ENCODE measurements at regions not wholly inside any gene's neighbourhood (a gene's known extent, or its start where the extent isn't known, plus 50 kb on each side); places are given as distances from the start of the nearest gene placed in this dataset.
"Not testable (repeated sequence)": the region's sequence is repeated elsewhere in the genome, so short reads cannot be mapped to it uniquely, and the experiment has no call there.

- Mint-ChIP-seq H3K36me3 (ENCODE audit: low read depth) (no peaks in the 10 kb centered on the region), H3K27me3 (ENCODE audit: low read depth) (no peaks in the 10 kb centered on the region), H3K27ac (no peak overlapping the region), H3K4me1 (ENCODE audit: low read depth) (no peaks in the 10 kb centered on the region), H3K9me3 (no peaks in the 10 kb centered on the region), H3K4me3 (no peak overlapping the region)
- DNase-seq (ENCODE audit: low spot score): no peak
Observed at GRCh38 chr13:71382285-71382684, 484.7 kb downstream of the DACH1 start.

- DNase-seq (ENCODE audit: low spot score): no peak
- no peaks in the 10 kb centered on the region for H3K9me3 Mint-ChIP-seq
- H3K27ac Mint-ChIP-seq: no peak overlapping the region
- no peaks in the 10 kb centered on the region for H3K27me3 Mint-ChIP-seq (ENCODE audit: low read depth)
- H3K4me1 Mint-ChIP-seq (ENCODE audit: low read depth): no peaks in the 10 kb centered on the region
- no peaks in the 10 kb centered on the region for H3K36me3 Mint-ChIP-seq (ENCODE audit: low read depth)
- H3K4me3 Mint-ChIP-seq: no peak overlapping the region
Observed at GRCh38 chr13:71380191-71380590, 486.8 kb downstream of the DACH1 start.

- no peaks in the 10 kb centered on the region for H3K9me3 Mint-ChIP-seq
- no peak for DNase-seq (ENCODE audit: low spot score)
- H3K4me1 Mint-ChIP-seq (ENCODE audit: low read depth): no peaks in the 10 kb centered on the region
- H3K4me3 Mint-ChIP-seq: no peak overlapping the region
- no peak overlapping the region for H3K27ac Mint-ChIP-seq
- no peaks in the 10 kb centered on the region for H3K36me3 Mint-ChIP-seq (ENCODE audit: low read depth)
- H3K27me3 Mint-ChIP-seq (ENCODE audit: low read depth): no peaks in the 10 kb centered on the region
Observed at GRCh38 chr13:71378961-71379905, 487.8 kb downstream of the DACH1 start.

- Mint-ChIP-seq H3K9me3 (no peaks in the 10 kb centered on the region), H3K36me3 (ENCODE audit: low read depth) (no peaks in the 10 kb centered on the region), H3K27me3 (ENCODE audit: low read depth) (no peaks in the 10 kb centered on the region), H3K4me3 (no peak overlapping the region), H3K4me1 (ENCODE audit: low read depth) (no peaks in the 10 kb centered on the region), H3K27ac (no peak overlapping the region)
- DNase-seq (ENCODE audit: low spot score): no peak
Observed at GRCh38 chr13:71374471-71375049, 492.4 kb downstream of the DACH1 start.

- H3K4me3 Mint-ChIP-seq: no peak overlapping the region
- no peaks in the 10 kb centered on the region for H3K4me1 Mint-ChIP-seq (ENCODE audit: low read depth)
- H3K27me3 Mint-ChIP-seq (ENCODE audit: low read depth): no peaks in the 10 kb centered on the region
- DNase-seq (ENCODE audit: low spot score): no peak
- no peaks in the 10 kb centered on the region for H3K9me3 Mint-ChIP-seq
- no peaks in the 10 kb centered on the region for H3K36me3 Mint-ChIP-seq (ENCODE audit: low read depth)
- no peak overlapping the region for H3K27ac Mint-ChIP-seq
Observed at GRCh38 chr13:71368336-71368735, 498.7 kb downstream of the DACH1 start.

GRCh38 chr13:71360041-71360440 is 507.0 kb downstream of the DACH1 start:
- Mint-ChIP-seq H3K9me3 (no peaks in the 10 kb centered on the region), H3K27ac (no peak overlapping the region), H3K36me3 (ENCODE audit: low read depth) (no peaks in the 10 kb centered on the region)

DNA sequence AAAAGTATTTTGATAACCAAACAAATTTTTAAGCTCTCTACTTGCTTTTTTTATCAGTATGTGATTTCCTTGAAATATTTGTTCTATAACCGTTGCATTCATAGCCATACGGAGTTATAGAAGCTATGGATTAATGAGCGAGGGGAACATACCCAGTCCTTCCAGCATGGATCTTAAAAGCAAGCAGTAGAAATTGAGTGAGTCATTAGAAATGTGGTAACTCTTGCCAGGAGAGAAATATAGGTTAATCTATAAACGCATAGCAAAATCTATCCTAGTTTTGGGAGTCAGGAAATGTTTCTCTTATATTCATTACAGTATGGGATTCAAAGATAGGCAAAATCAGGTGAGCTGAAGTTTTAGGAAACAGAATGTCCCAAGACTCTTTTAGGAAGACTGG is 507.4 kb downstream of the DACH1 start:
- Mint-ChIP-seq H3K4me1 (ENCODE audit: low read depth) (no peaks in the 10 kb centered on the region), H3K9me3 (no peaks in the 10 kb centered on the region), H3K36me3 (ENCODE audit: low read depth) (no peaks in the 10 kb centered on the region), H3K27ac (no peak overlapping the region), H3K27me3 (ENCODE audit: low read depth) (no peaks in the 10 kb centered on the region), H3K4me3 (no peak overlapping the region)
- DNase-seq (ENCODE audit: low spot score): no peak

More at GRCh38 chr13:71360041-71360440, 507.0 kb downstream of the DACH1 start:
- no peaks in the 10 kb centered on the region for H3K4me1 Mint-ChIP-seq (ENCODE audit: low read depth)
- H3K27me3 Mint-ChIP-seq (ENCODE audit: low read depth): no peaks in the 10 kb centered on the region
- H3K4me3 Mint-ChIP-seq: no peak overlapping the region
- no peak for DNase-seq (ENCODE audit: low spot score)

GRCh38 chr13:71358218-71358617 is 508.8 kb downstream of the DACH1 start:
- H3K4me3 Mint-ChIP-seq: no peak overlapping the region
- H3K27ac Mint-ChIP-seq: no peak overlapping the region
- H3K27me3 Mint-ChIP-seq (ENCODE audit: low read depth): no peaks in the 10 kb centered on the region
- H3K4me1 Mint-ChIP-seq (ENCODE audit: low read depth): no peaks in the 10 kb centered on the region
- no peaks in the 10 kb centered on the region for H3K36me3 Mint-ChIP-seq (ENCODE audit: low read depth)
- no peak for DNase-seq (ENCODE audit: low spot score)
- no peaks in the 10 kb centered on the region for H3K9me3 Mint-ChIP-seq

- Mint-ChIP-seq H3K4me3 (no peak overlapping the region), H3K27ac (no peak overlapping the region), H3K4me1 (ENCODE audit: low read depth) (no peaks in the 10 kb centered on the region), H3K27me3 (ENCODE audit: low read depth) (no peaks in the 10 kb centered on the region), H3K9me3 (no peaks in the 10 kb centered on the region), H3K36me3 (ENCODE audit: low read depth) (no peaks in the 10 kb centered on the region)
- DNase-seq (ENCODE audit: low spot score): no peak
Observed at GRCh38 chr13:71355010-71355409, 512.0 kb downstream of the DACH1 start.

DNA sequence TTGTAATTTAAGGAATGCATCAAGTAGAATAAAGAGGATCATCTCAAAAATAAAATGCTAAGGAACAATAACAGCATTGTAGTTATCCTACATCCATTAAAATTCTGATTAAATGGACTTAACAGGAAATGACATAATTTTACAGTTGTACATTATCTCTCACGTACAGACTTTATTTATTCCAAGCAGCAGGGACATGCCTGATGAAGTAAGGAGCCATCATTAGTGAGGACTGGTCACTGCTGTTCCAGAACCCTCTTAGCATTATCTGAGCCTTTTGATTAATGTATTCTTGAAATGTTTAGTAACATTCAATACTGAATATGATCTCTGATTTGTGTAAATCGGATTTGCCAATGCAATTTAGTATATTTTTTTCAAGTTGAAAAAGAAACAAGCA is 516.1 kb downstream of the DACH1 start:
- DNase-seq (ENCODE audit: low spot score): no peak
- Mint-ChIP-seq H3K27ac (no peak overlapping the region), H3K36me3 (ENCODE audit: low read depth) (no peaks in the 10 kb centered on the region), H3K4me3 (no peak overlapping the region), H3K27me3 (ENCODE audit: low read depth) (no peaks in the 10 kb centered on the region), H3K9me3 (no peaks in the 10 kb centered on the region), H3K4me1 (ENCODE audit: low read depth) (no peaks in the 10 kb centered on the region)

DNA sequence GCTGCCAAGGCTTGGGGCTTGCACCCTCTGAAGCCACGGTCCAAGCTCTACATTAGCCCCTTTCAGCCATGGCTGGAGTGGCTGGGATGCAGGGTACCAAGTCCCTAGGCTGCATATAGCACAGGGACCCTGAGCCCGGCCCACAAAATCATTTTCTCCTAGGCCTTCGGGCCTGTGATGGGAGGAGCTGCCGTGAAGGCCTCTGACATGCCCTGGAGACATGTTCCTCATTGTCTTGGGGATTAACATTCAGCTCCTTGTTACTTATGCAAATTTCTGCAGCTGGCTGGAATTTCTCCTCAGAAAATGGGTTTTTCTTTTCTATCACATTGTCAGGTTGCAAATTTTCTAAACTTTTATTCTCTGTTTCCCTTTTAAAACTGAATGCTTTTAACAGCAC is 521.1 kb downstream of the DACH1 start:
- H3K4me3 Mint-ChIP-seq; H3K36me3 Mint-ChIP-seq (ENCODE audit: low read depth); H3K27ac Mint-ChIP-seq; H3K27me3 Mint-ChIP-seq (ENCODE audit: low read depth); DNase-seq (ENCODE audit: low spot score); H3K9me3 Mint-ChIP-seq; H3K4me1 Mint-ChIP-seq (ENCODE audit: low read depth): not testable (repeated sequence)

- no peaks in the 10 kb centered on the region for H3K4me1 Mint-ChIP-seq (ENCODE audit: low read depth)
- H3K4me3 Mint-ChIP-seq: no peak overlapping the region
- no peak overlapping the region for H3K27ac Mint-ChIP-seq
- H3K9me3 Mint-ChIP-seq: no peaks in the 10 kb centered on the region
- no peak for DNase-seq (ENCODE audit: low spot score)
- H3K27me3 Mint-ChIP-seq (ENCODE audit: low read depth): no peaks in the 10 kb centered on the region
- H3K36me3 Mint-ChIP-seq (ENCODE audit: low read depth): no peaks in the 10 kb centered on the region
Observed at GRCh38 chr13:71339736-71340135, 527.3 kb downstream of the DACH1 start.

GRCh38 chr13:71339005-71339404 is 528.0 kb downstream of the DACH1 start:
- Mint-ChIP-seq H3K4me3 (no peak overlapping the region), H3K9me3 (no peaks in the 10 kb centered on the region), H3K36me3 (ENCODE audit: low read depth) (no peaks in the 10 kb centered on the region), H3K4me1 (ENCODE audit: low read depth) (no peaks in the 10 kb centered on the region), H3K27ac (no peak overlapping the region), H3K27me3 (ENCODE audit: low read depth) (no peaks in the 10 kb centered on the region)
- DNase-seq (ENCODE audit: low spot score): no peak

GRCh38 chr13:71338070-71338469 is 528.9 kb downstream of the DACH1 start:
- Mint-ChIP-seq H3K27ac (no peak overlapping the region), H3K27me3 (ENCODE audit: low read depth) (no peaks in the 10 kb centered on the region), H3K4me3 (no peak overlapping the region), H3K4me1 (ENCODE audit: low read depth) (no peaks in the 10 kb centered on the region), H3K36me3 (ENCODE audit: low read depth) (no peaks in the 10 kb centered on the region), H3K9me3 (no peaks in the 10 kb centered on the region)
- no peak for DNase-seq (ENCODE audit: low spot score)

Data from T-helper 2 cell treated with Interferon-gamma antibody and Interleukin-4, amounts not matched to agents 5 μg/mL and 100 μg/mL, for 36 hours (primary cell).